ENCODE measurements at regions not wholly inside any gene's neighbourhood (a gene's known extent, or its start where the extent isn't known, plus 50 kb on each side); places are given as distances from the start of the nearest gene placed in this dataset.

- H3K27ac ChIP-seq (ENCODE audit: insufficient read depth in 1 of 2, low read depth in 1 of 2, low read length in 2 of 2, poor library complexity in 1 of 2, severe bottlenecking in 2 of 2), result no peak overlapping the region
- POLR2A ChIA-PET, result no interaction called here
- no peaks in the 10 kb centered on the region for H3K36me3 ChIP-seq (ENCODE audit: control insufficient read depth in 4 of 4, insufficient read depth in 4 of 4, low read length in 3 of 4)
- 100% methylated on average over 2 of the region's 3 CpGs for WGBS (ENCODE audit: insufficient coverage)
- H3K4me1 ChIP-seq (ENCODE audit: control extremely low read depth in 1 of 4, control insufficient read depth in 4 of 4, insufficient read depth in 4 of 4, low read length in 3 of 4), result no peaks in the 10 kb centered on the region
- peaks cover 0 to 5% (median 0%) of the 10 kb centered on the region in 5 experiments for H3K9me3 ChIP-seq (ENCODE audit: control extremely low read depth in 1 of 5, control insufficient read depth in 4 of 5, insufficient read depth in 2 of 5, low read depth in 1 of 5, low read length in 4 of 5)
- H3K27me3 ChIP-seq (replicated peaks in 2 of 5; ENCODE audit: control insufficient read depth in 4 of 5, insufficient read depth in 5 of 5, low read length in 4 of 5), result no peaks in the 10 kb centered on the region
- no peak overlapping the region for H3K4me3 ChIP-seq (ENCODE audit: control insufficient read depth in 1 of 7, extremely low read depth in 1 of 7, insufficient read depth in 4 of 7, low read depth in 2 of 7, low read length in 6 of 7)
- CTCF ChIA-PET, result interaction anchor here (0.6 to 0.7 kb wide), 2 partner anchors 9 to 321 kb away, joined by 3 to 4 read pairs; no protein-coding TSS in a partner anchor
- DNase-seq, result no peak
Observed at GRCh38 chr6:22362361-22362760, 65.5 kb upstream of the PRL start.

- 100% methylated on average over 1 of the region's 1 CpG for WGBS (ENCODE audit: insufficient coverage)
- H3K4me3 ChIP-seq (ENCODE audit: control insufficient read depth in 1 of 7, extremely low read depth in 1 of 7, insufficient read depth in 4 of 7, low read depth in 2 of 7, low read length in 6 of 7), result no peak overlapping the region
- no peaks in the 10 kb centered on the region for H3K36me3 ChIP-seq (ENCODE audit: control insufficient read depth in 4 of 4, insufficient read depth in 4 of 4, low read length in 3 of 4)
- no peaks in the 10 kb centered on the region for H3K27me3 ChIP-seq (replicated peaks in 2 of 5; ENCODE audit: control insufficient read depth in 4 of 5, insufficient read depth in 5 of 5, low read length in 4 of 5)
- peaks cover 0 to 5% (median 0%) of the 10 kb centered on the region in 5 experiments for H3K9me3 ChIP-seq (ENCODE audit: control extremely low read depth in 1 of 5, control insufficient read depth in 4 of 5, insufficient read depth in 2 of 5, low read depth in 1 of 5, low read length in 4 of 5)
- H3K4me1 ChIP-seq (ENCODE audit: control extremely low read depth in 1 of 4, control insufficient read depth in 4 of 4, insufficient read depth in 4 of 4, low read length in 3 of 4), result no peaks in the 10 kb centered on the region
- CTCF ChIA-PET, result interaction anchor here (0.7 kb wide), 1 partner anchor 10 kb away, joined by 4 read pairs; no protein-coding TSS in a partner anchor
- DNase-seq, result no peak
- POLR2A ChIA-PET, result no interaction called here
- no peak overlapping the region for H3K27ac ChIP-seq (ENCODE audit: insufficient read depth in 1 of 2, low read depth in 1 of 2, low read length in 2 of 2, poor library complexity in 1 of 2, severe bottlenecking in 2 of 2)
Observed at GRCh38 chr6:22363166-22363713, 66.4 kb upstream of the PRL start.

GRCh38 chr6:22363714-22364239 lies 66.9 kb upstream of the PRL start:
- no peaks in the 10 kb centered on the region for H3K36me3 ChIP-seq (ENCODE audit: control insufficient read depth in 4 of 4, insufficient read depth in 4 of 4, low read length in 3 of 4)
- WGBS (ENCODE audit: insufficient coverage), result 92% methylated on average over 2 of the region's 4 CpGs
- no peak overlapping the region for H3K27ac ChIP-seq (ENCODE audit: insufficient read depth in 1 of 2, low read depth in 1 of 2, low read length in 2 of 2, poor library complexity in 1 of 2, severe bottlenecking in 2 of 2)
- no peak for DNase-seq
- ChIA-PET CTCF (no interaction called here), POLR2A (no interaction called here)
- no peak overlapping the region for H3K4me3 ChIP-seq (ENCODE audit: control insufficient read depth in 1 of 7, extremely low read depth in 1 of 7, insufficient read depth in 4 of 7, low read depth in 2 of 7, low read length in 6 of 7)
- no peaks in the 10 kb centered on the region for H3K4me1 ChIP-seq (ENCODE audit: control extremely low read depth in 1 of 4, control insufficient read depth in 4 of 4, insufficient read depth in 4 of 4, low read length in 3 of 4)
- H3K9me3 ChIP-seq (ENCODE audit: control extremely low read depth in 1 of 5, control insufficient read depth in 4 of 5, insufficient read depth in 2 of 5, low read depth in 1 of 5, low read length in 4 of 5), result peaks cover 0 to 5% (median 0%) of the 10 kb centered on the region in 5 experiments
- no peaks in the 10 kb centered on the region for H3K27me3 ChIP-seq (replicated peaks in 2 of 5; ENCODE audit: control insufficient read depth in 4 of 5, insufficient read depth in 5 of 5, low read length in 4 of 5)

GRCh38 chr6:22364306-22364705 lies 67.5 kb upstream of the PRL start:
- Histone ChIP-seq H3K9me3 (ENCODE audit: control extremely low read depth in 1 of 5, control insufficient read depth in 4 of 5, insufficient read depth in 2 of 5, low read depth in 1 of 5, low read length in 4 of 5) (peaks cover 0 to 5% (median 0%) of the 10 kb centered on the region in 5 experiments), H3K4me3 (ENCODE audit: control insufficient read depth in 1 of 7, extremely low read depth in 1 of 7, insufficient read depth in 4 of 7, low read depth in 2 of 7, low read length in 6 of 7) (no peak overlapping the region), H3K36me3 (ENCODE audit: control insufficient read depth in 4 of 4, insufficient read depth in 4 of 4, low read length in 3 of 4) (no peaks in the 10 kb centered on the region), H3K27me3 (replicated peaks in 2 of 5; ENCODE audit: control insufficient read depth in 4 of 5, insufficient read depth in 5 of 5, low read length in 4 of 5) (no peaks in the 10 kb centered on the region), H3K27ac (ENCODE audit: insufficient read depth in 1 of 2, low read depth in 1 of 2, low read length in 2 of 2, poor library complexity in 1 of 2, severe bottlenecking in 2 of 2) (no peak overlapping the region), H3K4me1 (ENCODE audit: control extremely low read depth in 1 of 4, control insufficient read depth in 4 of 4, insufficient read depth in 4 of 4, low read length in 3 of 4) (no peaks in the 10 kb centered on the region)
- CTCF ChIA-PET, result no interaction called here
- 100% methylated on average over 2 of the region's 2 CpGs for WGBS (ENCODE audit: insufficient coverage)
- DNase-seq, result no peak
- POLR2A ChIA-PET, result no interaction called here

GRCh38 chr6:22366214-22366613 lies 69.4 kb upstream of the PRL start:
- 40% methylated on average over 1 of the region's 4 CpGs for WGBS (ENCODE audit: insufficient coverage)
- no peak overlapping the region for H3K27ac ChIP-seq (ENCODE audit: insufficient read depth in 1 of 2, low read depth in 1 of 2, low read length in 2 of 2, poor library complexity in 1 of 2, severe bottlenecking in 2 of 2)
- no peaks in the 10 kb centered on the region for H3K4me1 ChIP-seq (ENCODE audit: control extremely low read depth in 1 of 4, control insufficient read depth in 4 of 4, insufficient read depth in 4 of 4, low read length in 3 of 4)
- no peak overlapping the region for H3K4me3 ChIP-seq (ENCODE audit: control insufficient read depth in 1 of 7, extremely low read depth in 1 of 7, insufficient read depth in 4 of 7, low read depth in 2 of 7, low read length in 6 of 7)
- H3K27me3 ChIP-seq (replicated peaks in 2 of 5; ENCODE audit: control insufficient read depth in 4 of 5, insufficient read depth in 5 of 5, low read length in 4 of 5), result no peaks in the 10 kb centered on the region
- ChIA-PET CTCF (no interaction called here), POLR2A (no interaction called here)
- peaks cover 0 to 5% (median 0%) of the 10 kb centered on the region in 5 experiments for H3K9me3 ChIP-seq (ENCODE audit: control extremely low read depth in 1 of 5, control insufficient read depth in 4 of 5, insufficient read depth in 2 of 5, low read depth in 1 of 5, low read length in 4 of 5)
- H3K36me3 ChIP-seq (ENCODE audit: control insufficient read depth in 4 of 4, insufficient read depth in 4 of 4, low read length in 3 of 4), result no peaks in the 10 kb centered on the region
- no peak for DNase-seq

GRCh38 chr6:22367346-22367745 lies 70.5 kb upstream of the PRL start:
- no peak for DNase-seq
- CTCF ChIA-PET, result no interaction called here
- POLR2A ChIA-PET, result no interaction called here

GRCh38 chr6:22368794-22369193 lies 72.0 kb upstream of the PRL start:
- no peaks in the 10 kb centered on the region for H3K4me1 ChIP-seq (ENCODE audit: control extremely low read depth in 1 of 4, control insufficient read depth in 4 of 4, insufficient read depth in 4 of 4, low read length in 3 of 4)
- ChIA-PET POLR2A (no interaction called here), CTCF (no interaction called here)
- DNase-seq, result no peak
- WGBS (ENCODE audit: insufficient coverage), result no CpG with 5 or more reads among the region's 1 CpG
- H3K4me3 ChIP-seq (ENCODE audit: control insufficient read depth in 1 of 7, extremely low read depth in 1 of 7, insufficient read depth in 4 of 7, low read depth in 2 of 7, low read length in 6 of 7), result no peak overlapping the region
- H3K36me3 ChIP-seq (ENCODE audit: control insufficient read depth in 4 of 4, insufficient read depth in 4 of 4, low read length in 3 of 4), result no peaks in the 10 kb centered on the region
- peaks cover 0 to 5% (median 0%) of the 10 kb centered on the region in 5 experiments for H3K9me3 ChIP-seq (ENCODE audit: control extremely low read depth in 1 of 5, control insufficient read depth in 4 of 5, insufficient read depth in 2 of 5, low read depth in 1 of 5, low read length in 4 of 5)
- H3K27me3 ChIP-seq (replicated peaks in 2 of 5; ENCODE audit: control insufficient read depth in 4 of 5, insufficient read depth in 5 of 5, low read length in 4 of 5), result no peaks in the 10 kb centered on the region
- H3K27ac ChIP-seq (ENCODE audit: insufficient read depth in 1 of 2, low read depth in 1 of 2, low read length in 2 of 2, poor library complexity in 1 of 2, severe bottlenecking in 2 of 2), result no peak overlapping the region

More at GRCh38 chr6:22367346-22367745, 70.5 kb upstream of the PRL start:
- Histone ChIP-seq H3K36me3 (ENCODE audit: control insufficient read depth in 4 of 4, insufficient read depth in 4 of 4, low read length in 3 of 4) (no peaks in the 10 kb centered on the region), H3K27me3 (replicated peaks in 2 of 5; ENCODE audit: control insufficient read depth in 4 of 5, insufficient read depth in 5 of 5, low read length in 4 of 5) (no peaks in the 10 kb centered on the region), H3K27ac (ENCODE audit: insufficient read depth in 1 of 2, low read depth in 1 of 2, low read length in 2 of 2, poor library complexity in 1 of 2, severe bottlenecking in 2 of 2) (no peak overlapping the region), H3K4me1 (ENCODE audit: control extremely low read depth in 1 of 4, control insufficient read depth in 4 of 4, insufficient read depth in 4 of 4, low read length in 3 of 4) (no peaks in the 10 kb centered on the region), H3K4me3 (ENCODE audit: control insufficient read depth in 1 of 7, extremely low read depth in 1 of 7, insufficient read depth in 4 of 7, low read depth in 2 of 7, low read length in 6 of 7) (no peak overlapping the region), H3K9me3 (ENCODE audit: control extremely low read depth in 1 of 5, control insufficient read depth in 4 of 5, insufficient read depth in 2 of 5, low read depth in 1 of 5, low read length in 4 of 5) (peaks cover 0 to 5% (median 0%) of the 10 kb centered on the region in 5 experiments)
- 100% methylated on average over 1 of the region's 1 CpG for WGBS (ENCODE audit: insufficient coverage)
